Esophagus mucosa (tissue), 1 donor: ENCODE measurements at regions not wholly inside any gene's neighbourhood (a gene's known extent, or its start where the extent isn't known, plus 50 kb on each side); places are given as distances from the start of the nearest gene placed in this dataset.

Source experiments
- ATAC-seq: fragments of 200-7000 bp; cut with Tn5 transposase; one replicate; pipeline ENCODE4 v1.9.1; 2020
- donor health status: DM: yes; HTN: yes; CAD: no.

DNA sequence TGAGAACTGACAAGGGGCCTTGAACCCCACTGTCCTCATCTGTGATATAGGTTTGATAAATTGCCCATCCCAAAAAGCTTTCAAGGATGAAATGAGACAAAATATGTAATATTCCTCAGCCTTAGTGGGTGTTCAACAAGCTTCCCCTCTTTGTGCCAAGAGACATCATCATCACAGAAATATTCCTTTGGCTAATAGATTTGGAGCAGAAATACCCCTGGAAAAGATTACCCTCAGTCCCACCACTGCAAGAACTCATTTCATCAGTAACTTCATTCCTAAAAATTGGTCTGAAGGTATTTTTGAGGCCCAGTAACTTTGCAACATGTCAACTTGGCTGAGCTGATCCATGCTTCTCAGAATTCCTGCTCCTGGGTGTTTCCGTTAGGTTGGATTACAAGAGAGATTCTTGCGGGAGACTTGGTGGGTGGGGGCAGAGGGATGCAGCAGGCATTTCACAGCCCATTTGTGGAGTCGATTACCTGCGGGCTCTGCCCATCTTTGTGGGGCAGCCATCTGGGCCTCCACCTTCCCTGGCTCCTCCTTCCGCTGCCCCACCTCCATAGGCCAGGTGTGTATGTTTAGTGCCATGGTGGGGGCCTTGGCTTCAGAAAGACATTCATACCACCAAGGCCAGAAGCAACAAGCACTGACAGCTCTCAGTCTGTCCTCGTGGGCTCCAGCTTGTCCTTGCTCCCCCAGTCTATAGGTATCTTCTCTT is 263.9 kb downstream of the GLI2 start:
- ATAC-seq, result no peak

DNA sequence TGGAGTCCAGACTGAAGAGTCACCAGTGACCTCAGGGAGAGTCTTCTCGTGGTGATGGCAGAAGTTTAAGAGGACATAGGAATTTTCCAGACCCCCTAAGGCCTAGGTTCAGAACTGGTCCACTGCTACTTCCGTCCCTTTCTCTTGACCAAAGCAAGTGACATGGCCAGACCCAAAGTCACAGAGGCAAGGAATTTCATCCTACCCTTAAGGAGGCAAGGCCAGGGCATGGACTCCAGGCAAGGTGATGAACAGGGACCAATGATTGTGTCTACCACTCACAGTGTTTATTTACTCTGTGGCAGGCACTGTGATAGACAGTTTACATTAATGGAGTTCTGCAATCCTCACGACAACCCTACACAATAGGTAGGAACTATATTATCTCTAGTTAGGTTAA is 265.1 kb downstream of the GLI2 start:
- no peak for ATAC-seq

- no peak for ATAC-seq
These were observed 266.0 kb downstream of the GLI2 start for GRCh38 chr2:121001641-121002040.

DNA sequence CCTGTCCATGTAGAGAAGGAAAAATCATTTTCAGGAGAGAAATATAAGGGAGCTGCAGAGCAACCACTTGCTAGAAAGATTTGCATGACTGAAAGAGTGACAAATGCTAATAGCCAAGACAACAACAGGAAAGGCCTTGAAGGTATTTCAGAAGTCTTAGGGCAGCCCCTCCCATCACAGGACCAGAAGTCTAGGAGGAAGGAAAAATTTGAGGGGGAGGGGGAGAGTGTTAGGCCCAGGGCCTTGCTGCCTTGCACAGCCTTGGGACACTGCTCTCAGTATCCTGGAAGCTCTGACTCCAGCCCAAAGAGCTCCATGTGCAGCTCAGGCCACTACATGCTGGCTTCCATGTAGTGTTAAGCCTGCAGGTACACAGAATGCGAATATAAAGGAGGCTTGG is 266.9 kb downstream of the GLI2 start:
- no peak for ATAC-seq

GRCh38 chr2:121003391-121003790 is 267.7 kb downstream of the GLI2 start:
- no peak for ATAC-seq

- ATAC-seq, result no peak
These were observed 268.7 kb downstream of the GLI2 start for GRCh38 chr2:121004359-121004758.

DNA sequence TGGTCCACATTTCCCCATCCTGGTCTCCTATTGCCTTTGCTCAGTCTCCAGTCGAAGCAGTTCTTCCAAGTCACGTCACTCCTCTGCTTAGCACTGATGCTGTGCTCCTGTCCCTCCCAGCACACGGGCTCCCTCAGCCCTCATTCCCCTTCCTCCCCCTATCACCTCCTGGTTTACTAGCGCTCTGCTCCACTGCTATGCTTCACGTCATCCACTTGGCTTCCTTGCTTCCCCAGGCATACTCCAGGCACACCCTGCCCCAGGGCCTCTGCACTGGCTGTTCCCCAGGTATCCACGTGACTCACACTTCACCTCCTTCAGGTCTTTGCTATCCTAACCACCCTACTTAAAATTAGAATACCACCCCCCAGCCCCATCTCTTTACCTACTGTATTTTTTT is 269.3 kb downstream of the GLI2 start:
- ATAC-seq, result peak; percentile 42

DNA sequence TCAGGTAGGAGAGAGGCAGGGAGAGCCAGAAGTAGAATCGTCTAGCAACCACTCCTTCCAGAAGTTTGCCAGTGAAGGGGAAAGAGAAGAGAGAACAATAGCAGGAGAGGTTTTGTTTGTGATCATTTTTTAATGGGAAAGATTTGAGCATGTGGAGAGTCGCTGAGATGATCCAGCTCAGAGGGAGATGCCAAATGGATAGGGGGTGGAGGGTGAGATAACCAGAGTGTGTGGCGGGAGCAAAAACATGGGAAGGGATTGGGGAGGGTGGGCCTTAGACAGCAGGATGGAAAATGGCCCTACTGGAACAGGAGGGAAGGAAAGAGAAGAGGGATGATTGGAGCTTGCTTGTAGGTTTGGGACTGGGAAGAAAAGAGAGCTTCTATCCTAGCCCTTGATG is 269.8 kb downstream of the GLI2 start:
- no peak for ATAC-seq

- no peak for ATAC-seq
These were observed 271.2 kb downstream of the GLI2 start for GRCh38 chr2:121006743-121007489.

DNA sequence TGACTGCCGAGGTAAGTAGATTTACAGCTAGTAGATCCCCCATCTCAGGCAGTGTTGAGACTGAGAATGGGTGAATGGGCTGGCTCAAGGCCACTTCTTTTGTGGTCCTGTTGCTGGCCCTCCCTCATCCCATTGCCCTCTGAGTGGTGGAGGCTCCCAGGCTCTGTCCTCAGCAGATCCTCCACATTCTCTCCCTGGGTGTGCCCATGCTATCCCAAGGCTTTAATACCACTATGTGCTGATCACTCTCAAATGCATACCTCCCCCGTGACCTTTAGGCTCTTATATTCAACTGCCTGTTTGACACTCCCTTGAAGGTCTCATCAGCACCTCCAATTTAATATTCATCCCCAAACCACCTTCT is 271.8 kb downstream of the GLI2 start:
- no peak for ATAC-seq

DNA sequence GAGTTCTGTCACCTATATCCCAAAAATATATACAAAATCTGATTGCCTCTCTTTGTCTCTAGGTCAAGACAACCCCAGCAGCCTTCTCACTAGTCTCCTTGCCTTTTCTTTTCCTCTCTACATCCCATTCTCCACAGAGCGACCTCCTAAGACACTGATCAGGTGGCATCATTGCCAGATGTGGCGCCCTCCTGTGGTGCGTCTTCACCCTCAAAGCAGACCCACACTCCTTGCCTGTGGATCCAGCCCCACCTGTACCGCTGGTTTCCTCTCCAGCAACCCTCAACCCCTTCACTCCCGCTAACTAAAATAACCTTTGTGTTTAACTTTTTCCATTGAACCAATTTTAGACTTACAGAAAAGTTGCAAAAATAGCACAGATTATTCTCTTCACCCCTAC is 273.3 kb downstream of the GLI2 start:
- ATAC-seq, result no peak

DNA sequence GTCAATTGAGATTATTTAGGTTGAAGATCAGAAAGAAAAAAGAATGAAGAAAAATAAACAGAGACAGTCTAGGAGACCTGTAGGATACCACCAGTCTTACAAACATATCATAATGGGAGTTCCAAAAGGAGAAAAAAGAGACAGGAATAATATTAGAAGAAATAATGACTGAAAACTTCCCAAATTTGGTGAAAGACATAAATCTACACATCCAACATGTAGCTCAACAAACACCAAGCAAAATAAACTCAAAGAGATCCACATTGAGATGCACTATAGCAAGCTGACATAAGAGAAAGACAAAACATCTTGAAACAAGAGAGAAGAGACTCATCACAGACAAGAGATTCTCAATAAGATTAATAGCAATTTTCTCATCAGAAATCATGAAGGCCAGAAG is 274.0 kb downstream of the TFCP2L1 start:
- ATAC-seq, result no peak

- ATAC-seq, result no peak
These were observed 270.1 kb downstream of the TFCP2L1 start for GRCh38 chr2:121014876-121015275.

DNA sequence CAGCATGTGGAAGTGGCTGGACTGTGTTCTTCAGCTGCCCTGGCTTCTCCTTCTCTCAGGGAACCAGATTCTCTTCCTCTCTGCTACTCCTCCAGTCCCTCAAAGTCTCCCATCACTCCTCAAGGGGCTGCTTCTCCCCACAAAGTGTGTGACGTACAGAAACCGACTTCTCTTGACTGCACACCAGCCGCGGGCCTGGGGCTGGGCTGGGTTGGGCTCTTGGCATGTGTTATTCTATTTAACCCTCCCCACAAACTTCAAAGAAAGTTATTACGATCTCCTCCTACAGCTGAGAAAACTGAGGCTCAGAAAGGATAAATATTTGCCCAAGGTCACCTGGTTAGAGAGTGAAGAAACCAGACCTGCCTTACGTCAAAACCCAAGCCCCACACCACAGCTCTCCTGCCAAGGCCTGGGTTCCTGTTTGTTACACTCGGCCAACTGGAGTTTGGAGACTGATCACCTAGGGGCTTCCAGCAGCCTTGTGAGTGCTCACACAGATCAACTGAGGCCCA is 269.0 kb downstream of the TFCP2L1 start:
- ATAC-seq, result no peak

DNA sequence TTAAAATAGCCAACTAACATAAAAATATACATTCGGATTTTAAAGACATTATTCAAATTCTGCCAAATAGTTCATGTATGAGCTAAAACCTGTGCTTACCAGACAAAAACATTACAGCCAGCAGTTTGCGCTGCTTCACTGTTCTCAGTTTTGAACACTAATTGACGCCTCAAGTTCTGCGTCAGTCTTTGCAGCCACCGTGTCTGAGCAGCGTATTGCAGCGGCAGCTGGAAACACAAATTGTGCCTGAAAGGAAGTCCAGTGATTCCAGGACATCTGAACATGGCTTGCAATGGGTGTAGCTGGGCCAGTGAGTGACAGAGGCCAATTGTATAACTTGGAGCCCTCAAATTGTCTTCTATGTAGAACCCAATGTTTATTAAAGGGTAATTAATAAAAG is 267.6 kb downstream of the TFCP2L1 start:
- ATAC-seq, result no peak

GRCh38 chr2:121018136-121019061 is 266.6 kb downstream of the TFCP2L1 start:
- ATAC-seq, result no peak

GRCh38 chr2:121019071-121019470 is 265.9 kb downstream of the TFCP2L1 start:
- peak; percentile 38 for ATAC-seq

GRCh38 chr2:121019756-121020155 is 265.2 kb downstream of the TFCP2L1 start:
- no peak for ATAC-seq

DNA sequence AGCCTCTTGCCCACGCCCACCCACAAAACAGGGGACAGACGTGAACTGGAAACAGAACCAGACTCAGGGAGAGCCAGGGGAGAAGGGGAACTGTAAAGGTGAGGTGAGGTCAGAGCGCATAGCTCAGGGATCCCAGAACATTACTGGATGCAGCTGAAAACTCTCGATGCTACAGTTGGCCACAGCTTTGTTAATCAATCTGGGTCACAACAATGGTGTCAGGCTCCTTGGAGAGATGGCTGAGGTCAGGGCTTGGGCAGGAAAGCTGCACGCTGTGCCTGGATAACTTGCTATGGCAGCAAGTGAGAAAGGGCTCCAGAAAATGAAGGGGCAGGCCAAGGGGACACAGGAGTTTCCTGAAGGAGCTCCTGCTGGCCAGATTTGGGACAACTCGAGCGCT is 263.3 kb downstream of the TFCP2L1 start:
- ATAC-seq, result no peak

- ATAC-seq, result no peak
These were observed 256.4 kb downstream of the TFCP2L1 start for GRCh38 chr2:121028577-121028976.

DNA sequence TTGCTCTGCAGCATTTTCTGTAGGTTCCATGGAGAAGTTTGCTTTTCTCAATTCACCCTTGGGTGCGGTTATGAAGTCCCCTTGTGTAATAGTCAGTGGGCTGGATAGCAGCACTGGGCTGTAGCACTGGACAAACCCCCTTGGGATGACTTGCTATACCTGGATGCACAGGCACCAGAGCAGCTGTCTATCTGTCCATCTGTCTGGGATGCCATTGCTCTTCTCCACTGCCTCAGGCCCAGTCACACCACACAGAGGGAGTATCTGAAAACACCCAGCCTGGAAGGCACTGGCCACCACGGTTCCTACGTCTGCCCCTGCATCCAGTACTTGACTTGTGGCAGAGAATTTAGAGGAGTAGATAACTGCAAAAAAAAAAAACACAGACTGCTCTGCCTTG is 254.5 kb downstream of the TFCP2L1 start:
- no peak for ATAC-seq

- no peak for ATAC-seq
These were observed 253.2 kb downstream of the TFCP2L1 start for GRCh38 chr2:121031568-121032340.
